ENCODE measurements at regions not wholly inside any gene's neighbourhood (a gene's known extent, or its start where the extent isn't known, plus 50 kb on each side); places are given as distances from the start of the nearest gene placed in this dataset.

- TF ChIP-seq, protein P1, sequence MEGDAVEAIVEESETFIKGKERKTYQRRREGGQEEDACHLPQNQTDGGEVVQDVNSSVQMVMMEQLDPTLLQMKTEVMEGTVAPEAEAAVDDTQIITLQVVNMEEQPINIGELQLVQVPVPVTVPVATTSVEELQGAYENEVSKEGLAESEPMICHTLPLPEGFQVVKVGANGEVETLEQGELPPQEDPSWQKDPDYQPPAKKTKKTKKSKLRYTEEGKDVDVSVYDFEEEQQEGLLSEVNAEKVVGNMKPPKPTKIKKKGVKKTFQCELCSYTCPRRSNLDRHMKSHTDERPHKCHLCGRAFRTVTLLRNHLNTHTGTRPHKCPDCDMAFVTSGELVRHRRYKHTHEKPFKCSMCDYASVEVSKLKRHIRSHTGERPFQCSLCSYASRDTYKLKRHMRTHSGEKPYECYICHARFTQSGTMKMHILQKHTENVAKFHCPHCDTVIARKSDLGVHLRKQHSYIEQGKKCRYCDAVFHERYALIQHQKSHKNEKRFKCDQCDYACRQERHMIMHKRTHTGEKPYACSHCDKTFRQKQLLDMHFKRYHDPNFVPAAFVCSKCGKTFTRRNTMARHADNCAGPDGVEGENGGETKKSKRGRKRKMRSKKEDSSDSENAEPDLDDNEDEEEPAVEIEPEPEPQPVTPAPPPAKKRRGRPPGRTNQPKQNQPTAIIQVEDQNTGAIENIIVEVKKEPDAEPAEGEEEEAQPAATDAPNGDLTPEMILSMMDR (IDR thresholded peaks at IDR 0.05; ENCODE audit: control insufficient read depth, insufficient read depth, low read depth, low read length, missing control alignments), result no peak
- DNase-seq (ENCODE audit: low read depth), result no peak
- H3K4me3 ChIP-seq (ENCODE audit: control insufficient read depth, low read depth, low read length), result no peak overlapping the region
Observed at GRCh38 chr1:30036229-30036547, 687.2 kb downstream of the MATN1 start.

DNA sequence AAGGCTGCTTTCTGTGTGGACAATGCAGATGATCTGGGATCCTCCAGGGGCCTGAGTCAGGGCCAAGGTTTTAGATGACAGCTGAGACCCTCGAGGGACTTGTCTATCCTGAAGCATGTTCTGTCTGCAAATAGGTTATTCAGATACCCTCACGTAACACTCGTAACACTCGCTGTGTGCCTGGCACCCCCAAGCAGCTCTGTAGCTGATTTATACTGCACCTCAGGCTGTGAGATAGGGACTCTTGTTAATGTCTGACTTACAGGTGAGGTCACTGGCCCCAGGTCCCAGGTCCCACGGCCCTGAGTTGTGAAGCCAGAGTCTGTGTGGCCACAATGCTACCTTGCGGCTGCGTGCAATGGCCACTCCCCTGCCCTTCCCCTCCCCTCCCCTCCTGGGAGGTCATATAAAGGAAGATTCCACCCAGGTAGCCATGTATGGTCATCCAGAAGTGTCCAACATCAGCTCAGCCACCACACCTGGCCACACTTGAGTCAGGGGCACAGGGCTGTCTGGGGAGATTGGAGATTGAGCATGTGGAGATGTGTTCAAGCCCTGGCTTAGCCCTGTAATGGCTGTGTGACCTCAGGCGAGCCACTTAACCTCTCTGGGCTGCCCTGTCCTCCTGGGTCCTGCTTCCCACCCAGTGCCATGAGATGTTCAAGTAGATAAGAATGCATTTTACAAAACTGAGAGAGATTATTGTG is 687.7 kb downstream of the MATN1 start:
- TF ChIP-seq, protein P1 (IDR thresholded peaks at IDR 0.05; ENCODE audit: control insufficient read depth, insufficient read depth, low read depth, low read length, missing control alignments), result no peak
- DNase-seq (ENCODE audit: low read depth), result no peak
- no peak overlapping the region for H3K4me3 ChIP-seq (ENCODE audit: control insufficient read depth, low read depth, low read length)

DNA sequence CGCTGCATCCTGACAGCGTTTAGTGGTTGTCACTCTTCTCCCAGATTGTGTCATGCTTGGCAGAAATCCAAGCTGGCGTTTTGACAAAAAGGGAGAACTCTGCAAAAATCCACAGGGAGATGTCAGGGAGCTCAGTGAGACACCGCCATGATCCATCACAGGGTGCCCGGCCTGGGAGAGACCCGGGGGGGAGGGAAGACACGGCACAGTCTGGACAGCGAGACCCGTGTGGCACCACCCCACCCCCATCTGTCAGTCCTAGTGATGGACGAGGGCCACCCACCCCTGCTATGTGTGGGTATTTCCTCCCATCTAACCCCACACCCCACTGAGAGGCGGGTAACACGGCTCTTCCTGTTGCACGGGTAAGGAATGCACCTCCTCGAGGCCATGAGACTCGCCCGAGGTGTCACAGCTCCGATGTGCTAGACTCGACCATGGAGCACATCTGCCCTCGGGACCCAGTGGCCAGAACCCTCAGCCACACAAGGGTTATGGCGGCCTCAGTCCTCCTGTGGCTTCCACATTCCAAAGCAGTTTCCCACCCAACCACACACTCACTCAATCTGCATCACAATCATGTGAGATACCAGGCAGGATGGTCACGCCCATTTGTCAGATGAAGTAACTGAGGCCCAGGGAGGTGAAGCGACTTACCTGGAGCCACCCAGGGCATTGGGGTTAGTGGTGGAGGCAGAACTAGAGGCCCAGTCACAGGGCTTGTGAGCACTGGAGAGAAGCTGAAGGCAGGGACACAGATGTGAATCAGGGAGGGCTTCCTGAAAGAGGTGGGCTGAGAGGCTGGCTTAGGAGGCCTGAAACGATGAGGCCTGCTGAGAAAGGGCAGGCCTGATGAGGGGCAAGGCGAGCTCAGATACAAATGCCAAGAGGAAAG is 688.5 kb downstream of the MATN1 start:
- DNase-seq (ENCODE audit: low read depth), result no peak
- no peak overlapping the region for H3K4me3 ChIP-seq (ENCODE audit: control insufficient read depth, low read depth, low read length)
- TF ChIP-seq, protein P1 (IDR thresholded peaks at IDR 0.05; ENCODE audit: control insufficient read depth, insufficient read depth, low read depth, low read length, missing control alignments), result no peak

GRCh38 chr1:30034105-30034626 is 689.2 kb downstream of the MATN1 start:
- TF ChIP-seq, protein P1 (IDR thresholded peaks at IDR 0.05; ENCODE audit: control insufficient read depth, insufficient read depth, low read depth, low read length, missing control alignments), result no peak
- H3K4me3 ChIP-seq (ENCODE audit: control insufficient read depth, low read depth, low read length), result no peak overlapping the region
- DNase-seq (ENCODE audit: low read depth), result no peak

DNA sequence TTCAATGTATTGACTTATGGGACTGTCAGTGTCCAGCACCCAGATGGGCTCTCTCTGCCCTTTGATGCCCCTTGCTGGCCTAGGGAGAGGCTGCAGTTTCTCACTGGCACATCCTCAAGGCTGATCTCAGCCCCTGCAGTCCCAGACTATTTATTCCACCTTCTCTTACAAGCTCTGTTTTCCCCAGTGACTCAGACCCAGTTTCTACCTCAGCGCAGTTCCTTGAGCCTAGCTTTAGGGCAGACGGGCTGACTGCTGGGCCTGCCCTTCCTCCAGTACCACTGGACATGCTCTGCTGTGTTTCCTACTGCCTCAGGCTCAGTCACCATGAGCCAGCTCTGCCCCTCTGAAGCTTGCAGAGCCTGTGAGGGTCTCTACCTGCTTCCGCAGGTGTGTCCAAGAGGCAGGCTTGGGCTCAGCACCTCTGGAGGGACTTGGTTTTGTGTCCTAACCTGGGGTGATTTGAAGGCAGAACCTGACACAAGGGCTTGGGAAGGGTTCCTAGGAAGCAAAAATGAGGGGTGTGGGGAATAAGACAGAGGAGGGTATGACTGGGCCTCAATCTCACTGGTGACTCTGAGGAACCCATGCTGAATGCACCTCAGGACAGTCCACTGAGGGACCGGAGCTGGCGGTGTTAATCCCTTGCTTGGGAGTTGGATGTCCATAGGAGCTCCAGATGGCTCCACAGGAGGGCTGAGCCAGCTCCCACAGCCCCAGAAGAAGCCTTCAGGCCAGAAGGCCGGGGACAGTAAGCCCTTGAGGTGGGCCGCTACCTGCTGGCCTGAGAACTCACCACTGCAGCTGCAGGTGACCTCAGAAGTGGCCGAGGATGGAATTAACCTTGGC is 689.9 kb downstream of the MATN1 start:
- DNase-seq (ENCODE audit: low read depth), result no peak
- H3K4me3 ChIP-seq (ENCODE audit: control insufficient read depth, low read depth, low read length), result no peak overlapping the region
- TF ChIP-seq, protein P1 (IDR thresholded peaks at IDR 0.05; ENCODE audit: control insufficient read depth, insufficient read depth, low read depth, low read length, missing control alignments), result no peak

- DNase-seq (ENCODE audit: low read depth), result no peak
- H3K4me3 ChIP-seq (ENCODE audit: control insufficient read depth, low read depth, low read length), result no peak overlapping the region
- TF ChIP-seq, protein P1 (IDR thresholded peaks at IDR 0.05; ENCODE audit: control insufficient read depth, insufficient read depth, low read depth, low read length, missing control alignments), result no peak
Observed at GRCh38 chr1:30032302-30032701, 691.1 kb downstream of the MATN1 start.

All from AG09309 (cell line).